HG02610 (cell line): ENCODE measurements at regions not wholly inside any gene's neighbourhood (a gene's known extent, or its start where the extent isn't known, plus 50 kb on each side); places are given as distances from the start of the nearest gene placed in this dataset.

Source experiments
- ATAC-seq: cut with Tn5 transposase; IDR thresholded peaks from one replicate; pipeline ENCODE4 v1.9.1; 2021; ENCODE audit warnings: mild to moderate bottlenecking, moderate library complexity; ENCODE audit not compliant: unreplicated experiment

DNA sequence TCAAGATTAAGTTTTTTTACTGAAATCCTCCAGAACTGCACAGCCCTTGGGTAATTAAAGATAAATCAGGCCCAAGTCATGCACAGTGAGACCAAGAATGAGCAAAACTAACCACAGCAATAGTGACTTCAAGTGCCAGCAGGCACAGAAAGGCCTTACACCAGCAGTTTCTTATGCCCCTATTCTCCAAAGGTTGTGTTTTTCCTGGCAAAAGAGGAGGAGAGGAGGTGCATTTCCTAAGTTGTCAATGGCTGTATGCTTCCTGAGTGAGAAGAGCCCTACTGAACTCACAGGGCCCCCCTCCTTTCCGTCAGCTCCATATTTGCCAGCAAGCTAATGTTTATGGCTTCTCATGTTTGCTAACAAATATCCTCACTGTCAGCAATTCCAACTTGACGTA lies 418.7 kb upstream of the INTU start:
- ATAC-seq: no peak

DNA sequence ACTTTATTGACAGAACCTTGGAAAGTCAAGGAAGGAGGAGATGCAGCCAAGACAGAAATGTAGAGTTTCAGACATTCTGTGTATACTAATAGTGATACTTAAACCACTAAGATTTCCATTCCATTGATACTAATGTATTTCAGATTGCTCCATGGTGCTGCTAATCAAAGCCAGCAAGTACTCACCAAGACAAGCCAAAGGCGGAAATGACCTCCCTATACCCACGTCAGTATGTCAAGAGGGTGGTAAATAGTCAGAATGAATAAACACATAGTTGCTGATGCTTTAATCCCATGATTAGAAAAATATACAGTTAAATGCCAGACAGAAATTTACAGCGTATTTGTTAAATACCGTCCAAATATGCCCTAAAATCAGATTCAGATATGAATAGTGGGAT lies 417.8 kb upstream of the INTU start:
- no peak for ATAC-seq

DNA sequence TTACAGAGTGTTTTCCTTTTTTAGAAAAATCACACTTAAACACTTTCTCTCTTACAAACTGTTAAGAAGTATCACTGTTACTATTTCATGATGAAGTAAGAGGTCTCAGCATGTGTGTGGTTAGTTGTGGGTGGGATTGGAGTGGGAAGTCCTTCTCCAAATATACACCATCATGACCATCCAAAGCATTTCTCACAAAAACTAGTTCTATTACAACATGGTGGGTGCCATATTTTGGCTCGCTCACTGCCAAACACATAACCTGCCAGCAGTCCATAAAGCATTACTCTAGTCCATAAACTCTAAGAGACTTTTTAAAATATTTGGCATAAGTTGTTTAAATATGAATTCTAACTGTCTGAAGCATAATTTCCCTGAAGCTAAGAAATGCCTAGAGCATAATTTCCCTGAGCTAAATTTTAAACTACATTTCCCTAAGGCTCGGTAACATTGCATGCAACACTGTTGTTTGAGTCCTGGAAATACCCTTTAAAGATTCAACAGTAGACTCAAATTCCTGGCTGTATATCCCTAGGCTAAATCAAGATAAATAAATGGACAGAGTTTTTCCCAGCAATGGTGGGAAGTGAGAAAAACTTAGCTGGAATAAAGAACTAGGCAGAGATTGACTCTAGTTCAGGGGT lies 415.0 kb upstream of the INTU start:
- ATAC-seq: no peak

GRCh38 chr4:127219232-127219631 lies 413.5 kb upstream of the INTU start:
- ATAC-seq: no peak

GRCh38 chr4:127224556-127224955 lies 408.2 kb upstream of the INTU start:
- no peak for ATAC-seq

DNA sequence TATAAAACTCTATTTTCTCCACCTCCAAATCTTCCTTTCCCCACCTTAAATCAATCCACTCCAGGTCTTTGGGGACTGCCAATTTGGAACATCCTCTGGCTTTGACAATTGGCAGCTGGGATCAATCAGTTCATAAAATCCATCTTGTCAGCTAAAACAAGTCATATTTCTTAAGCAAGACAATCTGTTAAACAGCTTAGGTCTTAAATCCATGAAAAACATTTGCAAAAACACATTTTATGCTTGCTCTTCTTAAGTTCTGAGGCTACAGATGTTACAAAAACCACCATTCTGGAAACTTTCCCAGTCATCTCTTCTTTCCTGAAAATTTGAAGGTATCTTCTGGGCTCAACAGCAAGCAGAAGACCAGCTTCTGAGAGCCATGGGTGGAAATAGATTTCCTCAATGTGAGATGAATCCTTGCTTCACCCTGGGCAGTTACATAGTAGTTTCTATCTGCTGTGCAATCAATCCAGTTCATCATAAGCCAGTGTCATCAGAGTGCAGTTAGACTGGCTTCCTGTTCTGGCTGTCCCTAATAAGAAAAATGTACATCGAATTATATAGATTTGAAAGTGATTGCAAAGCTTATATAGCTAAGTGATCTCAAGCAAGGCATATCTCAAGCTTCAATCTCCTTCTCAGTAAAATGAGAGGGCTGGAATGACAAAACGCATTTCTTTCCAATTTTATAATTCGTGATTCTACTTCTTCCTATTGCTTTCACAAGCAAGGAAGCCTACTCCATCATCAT lies 402.7 kb upstream of the INTU start:
- ATAC-seq: no peak

GRCh38 chr4:127236889-127237288 lies 395.9 kb upstream of the INTU start:
- ATAC-seq: no peak

- no peak for ATAC-seq
These were observed 395.2 kb upstream of the INTU start for GRCh38 chr4:127237581-127237980.

GRCh38 chr4:127238956-127239475 lies 393.7 kb upstream of the INTU start:
- no peak for ATAC-seq

GRCh38 chr4:127239902-127240763 lies 392.6 kb upstream of the INTU start:
- no peak for ATAC-seq

GRCh38 chr4:127240764-127241105 lies 392.0 kb upstream of the INTU start:
- no peak for ATAC-seq

DNA sequence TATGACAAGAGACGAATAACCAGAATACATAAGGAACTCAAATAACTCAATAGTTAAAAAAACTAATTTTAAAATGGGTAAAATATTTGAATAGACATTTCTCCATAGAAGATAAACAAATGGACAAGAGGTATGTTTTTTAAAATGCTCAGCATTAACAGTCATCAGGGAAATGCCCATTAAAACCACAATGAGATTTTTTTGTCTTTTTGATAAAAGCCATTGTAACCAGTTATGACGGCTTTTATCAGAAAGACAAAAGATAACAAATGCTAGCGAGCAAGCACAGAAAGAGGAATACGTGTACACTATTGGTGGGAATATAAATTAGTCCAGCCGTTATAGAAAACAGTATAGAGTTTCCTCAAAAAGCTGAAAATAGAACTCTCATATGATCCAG lies 388.2 kb upstream of the INTU start:
- no peak for ATAC-seq

DNA sequence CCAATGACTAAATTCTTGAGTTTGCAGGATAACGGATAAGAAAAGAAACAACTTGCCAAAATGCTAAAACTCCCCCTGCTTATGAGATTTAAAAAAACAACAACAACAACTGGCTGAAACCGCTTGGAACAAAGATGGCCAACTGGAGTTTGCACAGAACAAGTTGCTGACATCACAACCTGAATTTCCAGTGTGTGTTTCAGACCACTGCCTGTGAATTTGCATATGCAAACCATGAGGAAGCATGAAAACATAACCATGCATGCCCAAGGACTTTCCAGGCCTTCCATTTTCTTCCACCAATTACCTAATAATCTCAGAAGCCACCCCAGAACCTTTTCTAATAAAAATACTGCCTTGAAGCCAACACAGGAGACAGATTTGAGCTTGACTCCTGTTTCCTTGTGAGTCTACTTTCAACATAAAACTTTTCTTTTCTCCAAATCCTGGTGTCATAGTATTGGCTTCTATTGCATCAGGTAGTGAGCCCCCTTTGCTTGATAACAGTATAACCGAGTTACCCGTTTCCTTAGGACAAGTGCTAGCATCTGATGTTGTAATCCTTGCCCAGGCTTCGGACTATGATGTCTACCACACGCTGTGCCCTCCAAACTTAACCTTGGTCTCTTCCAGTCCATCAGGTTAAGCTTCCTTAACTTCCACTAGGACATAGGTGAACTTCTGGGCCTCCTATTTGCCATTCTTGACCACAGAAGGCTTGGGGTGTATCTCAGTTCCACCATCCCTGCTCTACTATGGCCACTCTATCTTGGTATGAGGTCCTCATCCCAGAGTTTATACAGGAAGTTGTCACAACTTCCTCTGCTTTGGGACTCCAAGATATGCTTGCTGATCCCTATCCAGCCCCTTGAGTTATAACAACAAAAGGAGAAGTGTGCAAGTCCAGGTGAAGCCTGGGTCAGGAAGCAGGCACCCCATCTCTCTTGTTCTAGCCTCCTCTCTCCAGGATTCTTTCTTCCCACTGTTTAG lies 385.5 kb upstream of the INTU start:
- no peak for ATAC-seq

DNA sequence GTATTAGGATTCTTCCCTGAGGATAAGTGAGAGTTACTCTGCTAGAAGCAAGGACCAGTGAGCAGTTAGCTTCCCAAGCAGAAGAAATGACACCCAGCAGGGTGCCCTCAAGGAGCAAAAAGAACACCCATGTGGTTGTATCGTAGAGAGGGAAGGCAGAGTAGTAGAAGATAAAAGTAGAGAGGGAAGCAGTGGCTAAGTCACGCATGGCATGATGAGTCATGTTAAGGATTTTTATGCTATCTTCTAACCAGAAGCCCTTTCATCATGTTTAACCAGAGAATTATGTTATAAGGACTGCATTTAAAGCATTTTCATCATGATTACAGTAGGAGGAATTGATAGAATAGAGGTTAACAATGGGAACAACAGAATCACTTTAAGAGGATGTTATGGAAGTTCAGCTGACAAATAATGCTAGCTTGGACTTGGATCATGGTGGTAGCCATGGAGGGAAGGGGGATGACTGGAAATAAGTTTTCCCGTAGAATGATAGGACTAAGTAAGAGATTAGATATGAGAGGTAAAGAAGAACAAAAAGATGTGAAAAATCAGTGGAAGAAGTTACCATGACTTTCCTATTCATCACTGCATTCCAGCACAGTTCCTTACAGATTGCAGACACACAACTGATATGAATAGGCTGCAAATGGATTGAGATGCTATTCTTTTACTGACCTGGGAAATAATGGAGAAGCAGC lies 383.5 kb upstream of the INTU start:
- no peak for ATAC-seq

DNA sequence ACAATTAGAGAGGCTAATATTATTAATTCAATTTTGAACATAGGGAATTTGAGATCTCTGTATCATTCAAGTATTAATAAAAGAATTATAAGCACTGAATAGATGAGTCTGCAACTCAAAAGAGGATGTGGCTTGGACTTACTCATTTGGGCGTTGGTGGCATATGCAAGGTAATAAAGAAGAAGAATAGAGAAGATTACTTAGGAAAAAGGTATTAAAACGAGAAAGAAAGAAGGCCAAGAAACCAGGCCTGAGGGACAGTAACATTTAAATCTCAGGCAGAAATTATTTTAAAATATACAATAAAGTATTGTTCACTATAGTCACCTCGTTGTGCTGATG lies 383.0 kb upstream of the INTU start:
- ATAC-seq: no peak

GRCh38 chr4:127250577-127250976 lies 382.2 kb upstream of the INTU start:
- no peak for ATAC-seq

DNA sequence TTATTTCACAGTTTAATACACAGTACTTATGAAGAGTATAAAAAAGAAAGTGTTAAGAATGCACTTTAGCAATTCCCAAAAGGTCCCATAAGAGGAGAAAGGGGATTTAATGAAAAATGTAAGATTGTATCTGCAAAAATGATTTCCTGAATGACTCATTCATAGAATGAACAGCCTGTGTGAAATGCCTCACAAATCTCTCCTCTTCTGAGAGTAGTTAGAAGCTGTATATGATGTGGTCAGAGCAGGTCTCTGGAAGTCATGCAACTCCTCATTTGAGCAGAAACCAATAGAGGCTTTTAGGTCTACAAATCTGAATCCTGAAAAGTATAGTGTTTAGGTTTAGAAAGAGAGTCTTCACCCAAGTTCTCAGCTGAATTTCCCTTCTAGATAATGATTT lies 381.3 kb upstream of the INTU start:
- ATAC-seq: peak; percentile 80

- no peak for ATAC-seq
These were observed 376.3 kb upstream of the INTU start for GRCh38 chr4:127256500-127256899.

- no peak for ATAC-seq
These were observed 371.3 kb upstream of the INTU start for GRCh38 chr4:127261476-127261875.

- ATAC-seq: no peak
These were observed 364.4 kb upstream of the INTU start for GRCh38 chr4:127268367-127268766.
